ENCODE measurements at regions not wholly inside any gene's neighbourhood (a gene's known extent, or its start where the extent isn't known, plus 50 kb on each side); places are given as distances from the start of the nearest gene placed in this dataset.
"Not testable (repeated sequence)": the region's sequence is repeated elsewhere in the genome, so short reads cannot be mapped to it uniquely, and the experiment has no call there.

- no peaks in the 10 kb centered on the region for H3K27me3 ChIP-seq (ENCODE audit: control insufficient read depth in 5 of 5, insufficient read depth in 4 of 5, low read length in 5 of 5)
Measured at GRCh38 chr2:53209679-53210458, 557.7 kb upstream of the CHAC2 start.

GRCh38 chr2:53208815-53209214 lies 558.8 kb upstream of the CHAC2 start:
- H3K36me3 ChIP-seq (ENCODE audit: control insufficient read depth in 5 of 5, insufficient read depth in 5 of 5, low read length in 5 of 5): no peaks in the 10 kb centered on the region
- no peak overlapping the region for H3K4me3 ChIP-seq (ENCODE audit: low read depth in 1 of 5, low read length in 5 of 5)
- no peaks in the 10 kb centered on the region for H3K9me3 ChIP-seq (ENCODE audit: control insufficient read depth in 5 of 5, low read length in 5 of 5)
- H3K27me3 ChIP-seq (ENCODE audit: control insufficient read depth in 5 of 5, insufficient read depth in 4 of 5, low read length in 5 of 5): no peaks in the 10 kb centered on the region
- H3K4me1 ChIP-seq (ENCODE audit: control insufficient read depth in 5 of 5, insufficient read depth in 5 of 5, low read length in 5 of 5): peaks cover 0 to 5% (median 0%) of the 10 kb centered on the region in 5 donors
- no peak overlapping the region for H3K27ac ChIP-seq (ENCODE audit: low read depth, low read length)
- no peak overlapping the region for H3K9ac ChIP-seq (ENCODE audit: low read length in 5 of 5)

More at GRCh38 chr2:53209679-53210458, 557.7 kb upstream of the CHAC2 start:
- H3K36me3 ChIP-seq (ENCODE audit: control insufficient read depth in 5 of 5, insufficient read depth in 5 of 5, low read length in 5 of 5): no peaks in the 10 kb centered on the region
- H3K4me1 ChIP-seq (ENCODE audit: control insufficient read depth in 5 of 5, insufficient read depth in 5 of 5, low read length in 5 of 5): peaks cover 0 to 5% (median 0%) of the 10 kb centered on the region in 5 donors
- H3K4me3 ChIP-seq (ENCODE audit: low read depth in 1 of 5, low read length in 5 of 5): no peak overlapping the region
- no peak overlapping the region for H3K27ac ChIP-seq (ENCODE audit: low read depth, low read length)
- peaks cover 0 to 5% (median 0%) of the 10 kb centered on the region in 5 donors for H3K9me3 ChIP-seq (ENCODE audit: control insufficient read depth in 5 of 5, low read length in 5 of 5)
- no peak overlapping the region for H3K9ac ChIP-seq (ENCODE audit: low read length in 5 of 5)

GRCh38 chr2:53206226-53206625 lies 561.4 kb upstream of the CHAC2 start:
- not testable (repeated sequence) for H3K36me3 ChIP-seq (ENCODE audit: control insufficient read depth in 5 of 5, insufficient read depth in 5 of 5, low read length in 5 of 5); H3K9ac ChIP-seq (ENCODE audit: low read length in 5 of 5); H3K27me3 ChIP-seq (ENCODE audit: control insufficient read depth in 5 of 5, insufficient read depth in 4 of 5, low read length in 5 of 5); H3K4me1 ChIP-seq (ENCODE audit: control insufficient read depth in 5 of 5, insufficient read depth in 5 of 5, low read length in 5 of 5); H3K9me3 ChIP-seq (ENCODE audit: control insufficient read depth in 5 of 5, low read length in 5 of 5); H3K4me3 ChIP-seq (ENCODE audit: low read depth in 1 of 5, low read length in 5 of 5); H3K27ac ChIP-seq (ENCODE audit: low read depth, low read length)

- Histone ChIP-seq H3K27ac (ENCODE audit: low read depth, low read length) (no peak overlapping the region), H3K36me3 (ENCODE audit: control insufficient read depth in 5 of 5, insufficient read depth in 5 of 5, low read length in 5 of 5) (no peaks in the 10 kb centered on the region), H3K4me3 (ENCODE audit: low read depth in 1 of 5, low read length in 5 of 5) (no peak overlapping the region), H3K9me3 (ENCODE audit: control insufficient read depth in 5 of 5, low read length in 5 of 5) (no peaks in the 10 kb centered on the region), H3K9ac (ENCODE audit: low read length in 5 of 5) (no peak overlapping the region), H3K4me1 (ENCODE audit: control insufficient read depth in 5 of 5, insufficient read depth in 5 of 5, low read length in 5 of 5) (peaks cover 0 to 5% (median 0%) of the 10 kb centered on the region in 5 donors), H3K27me3 (ENCODE audit: control insufficient read depth in 5 of 5, insufficient read depth in 4 of 5, low read length in 5 of 5) (no peaks in the 10 kb centered on the region)
Measured at GRCh38 chr2:53202063-53202462, 565.5 kb upstream of the CHAC2 start.

- Histone ChIP-seq H3K4me3 (ENCODE audit: low read depth in 1 of 5, low read length in 5 of 5) (no peak overlapping the region), H3K4me1 (ENCODE audit: control insufficient read depth in 5 of 5, insufficient read depth in 5 of 5, low read length in 5 of 5) (peaks cover 0 to 5% (median 0%) of the 10 kb centered on the region in 5 donors), H3K36me3 (ENCODE audit: control insufficient read depth in 5 of 5, insufficient read depth in 5 of 5, low read length in 5 of 5) (no peaks in the 10 kb centered on the region), H3K27me3 (ENCODE audit: control insufficient read depth in 5 of 5, insufficient read depth in 4 of 5, low read length in 5 of 5) (no peaks in the 10 kb centered on the region), H3K27ac (ENCODE audit: low read depth, low read length) (no peak overlapping the region), H3K9me3 (ENCODE audit: control insufficient read depth in 5 of 5, low read length in 5 of 5) (no peaks in the 10 kb centered on the region), H3K9ac (ENCODE audit: low read length in 5 of 5) (no peak overlapping the region)
Measured at GRCh38 chr2:53200072-53200471, 567.5 kb upstream of the CHAC2 start.

- Histone ChIP-seq H3K9me3 (ENCODE audit: control insufficient read depth in 5 of 5, low read length in 5 of 5) (no peaks in the 10 kb centered on the region), H3K4me3 (ENCODE audit: low read depth in 1 of 5, low read length in 5 of 5) (no peak overlapping the region), H3K27me3 (ENCODE audit: control insufficient read depth in 5 of 5, insufficient read depth in 4 of 5, low read length in 5 of 5) (no peaks in the 10 kb centered on the region), H3K36me3 (ENCODE audit: control insufficient read depth in 5 of 5, insufficient read depth in 5 of 5, low read length in 5 of 5) (no peaks in the 10 kb centered on the region), H3K9ac (ENCODE audit: low read length in 5 of 5) (no peak overlapping the region), H3K4me1 (ENCODE audit: control insufficient read depth in 5 of 5, insufficient read depth in 5 of 5, low read length in 5 of 5) (peaks cover 0 to 5% (median 0%) of the 10 kb centered on the region in 5 donors), H3K27ac (ENCODE audit: low read depth, low read length) (no peak overlapping the region)
Measured at GRCh38 chr2:53188851-53189510, 578.6 kb upstream of the CHAC2 start.

GRCh38 chr2:53183581-53183980 lies 584.0 kb upstream of the CHAC2 start:
- H3K4me1 ChIP-seq (ENCODE audit: control insufficient read depth in 5 of 5, insufficient read depth in 5 of 5, low read length in 5 of 5): peaks cover 0 to 5% (median 0%) of the 10 kb centered on the region in 5 donors
- no peaks in the 10 kb centered on the region for H3K9me3 ChIP-seq (ENCODE audit: control insufficient read depth in 5 of 5, low read length in 5 of 5)
- H3K27me3 ChIP-seq (ENCODE audit: control insufficient read depth in 5 of 5, insufficient read depth in 4 of 5, low read length in 5 of 5): no peaks in the 10 kb centered on the region
- H3K4me3 ChIP-seq (ENCODE audit: low read depth in 1 of 5, low read length in 5 of 5): no peak overlapping the region
- no peak overlapping the region for H3K27ac ChIP-seq (ENCODE audit: low read depth, low read length)
- no peak overlapping the region for H3K9ac ChIP-seq (ENCODE audit: low read length in 5 of 5)
- H3K36me3 ChIP-seq (ENCODE audit: control insufficient read depth in 5 of 5, insufficient read depth in 5 of 5, low read length in 5 of 5): no peaks in the 10 kb centered on the region

GRCh38 chr2:53182601-53183000 lies 585.0 kb upstream of the CHAC2 start:
- H3K9me3 ChIP-seq (ENCODE audit: control insufficient read depth in 5 of 5, low read length in 5 of 5): no peaks in the 10 kb centered on the region
- no peak overlapping the region for H3K4me3 ChIP-seq (ENCODE audit: low read depth in 1 of 5, low read length in 5 of 5)
- peaks cover 0 to 5% (median 0%) of the 10 kb centered on the region in 5 donors for H3K4me1 ChIP-seq (ENCODE audit: control insufficient read depth in 5 of 5, insufficient read depth in 5 of 5, low read length in 5 of 5)
- no peaks in the 10 kb centered on the region for H3K27me3 ChIP-seq (ENCODE audit: control insufficient read depth in 5 of 5, insufficient read depth in 4 of 5, low read length in 5 of 5)
- no peak overlapping the region for H3K9ac ChIP-seq (ENCODE audit: low read length in 5 of 5)
- no peaks in the 10 kb centered on the region for H3K36me3 ChIP-seq (ENCODE audit: control insufficient read depth in 5 of 5, insufficient read depth in 5 of 5, low read length in 5 of 5)
- H3K27ac ChIP-seq (ENCODE audit: low read depth, low read length): no peak overlapping the region

- H3K9me3 ChIP-seq (ENCODE audit: control insufficient read depth in 5 of 5, low read length in 5 of 5): no peaks in the 10 kb centered on the region
- H3K4me1 ChIP-seq (ENCODE audit: control insufficient read depth in 5 of 5, insufficient read depth in 5 of 5, low read length in 5 of 5): peaks cover 0 to under 1% (median 0%) of the 10 kb centered on the region in 5 donors
- H3K36me3 ChIP-seq (ENCODE audit: control insufficient read depth in 5 of 5, insufficient read depth in 5 of 5, low read length in 5 of 5): no peaks in the 10 kb centered on the region
- no peak overlapping the region for H3K4me3 ChIP-seq (ENCODE audit: low read depth in 1 of 5, low read length in 5 of 5)
- H3K9ac ChIP-seq (ENCODE audit: low read length in 5 of 5): no peak overlapping the region
- no peak overlapping the region for H3K27ac ChIP-seq (ENCODE audit: low read depth, low read length)
- no peaks in the 10 kb centered on the region for H3K27me3 ChIP-seq (ENCODE audit: control insufficient read depth in 5 of 5, insufficient read depth in 4 of 5, low read length in 5 of 5)
Measured at GRCh38 chr2:53181759-53182158, 585.8 kb upstream of the CHAC2 start.

GRCh38 chr2:53177327-53177726 lies 590.3 kb upstream of the CHAC2 start:
- H3K27ac ChIP-seq (ENCODE audit: low read depth, low read length): no peak overlapping the region

More at GRCh38 chr2:53177327-53177726, 590.3 kb upstream of the CHAC2 start:
- no peaks in the 10 kb centered on the region for H3K36me3 ChIP-seq (ENCODE audit: control insufficient read depth in 5 of 5, insufficient read depth in 5 of 5, low read length in 5 of 5)
- H3K9me3 ChIP-seq (ENCODE audit: control insufficient read depth in 5 of 5, low read length in 5 of 5): no peaks in the 10 kb centered on the region
- no peaks in the 10 kb centered on the region for H3K27me3 ChIP-seq (ENCODE audit: control insufficient read depth in 5 of 5, insufficient read depth in 4 of 5, low read length in 5 of 5)
- no peak overlapping the region for H3K4me3 ChIP-seq (ENCODE audit: low read depth in 1 of 5, low read length in 5 of 5)
- H3K9ac ChIP-seq (ENCODE audit: low read length in 5 of 5): no peak overlapping the region
- H3K4me1 ChIP-seq (ENCODE audit: control insufficient read depth in 5 of 5, insufficient read depth in 5 of 5, low read length in 5 of 5): peaks cover 0 to 8% (median 3%) of the 10 kb centered on the region in 5 donors

All from subcutaneous abdominal adipose tissue (tissue), 5 donors.